ENCODE measurements at regions not wholly inside any gene's neighbourhood (a gene's known extent, or its start where the extent isn't known, plus 50 kb on each side); places are given as distances from the start of the nearest gene placed in this dataset.

DNA sequence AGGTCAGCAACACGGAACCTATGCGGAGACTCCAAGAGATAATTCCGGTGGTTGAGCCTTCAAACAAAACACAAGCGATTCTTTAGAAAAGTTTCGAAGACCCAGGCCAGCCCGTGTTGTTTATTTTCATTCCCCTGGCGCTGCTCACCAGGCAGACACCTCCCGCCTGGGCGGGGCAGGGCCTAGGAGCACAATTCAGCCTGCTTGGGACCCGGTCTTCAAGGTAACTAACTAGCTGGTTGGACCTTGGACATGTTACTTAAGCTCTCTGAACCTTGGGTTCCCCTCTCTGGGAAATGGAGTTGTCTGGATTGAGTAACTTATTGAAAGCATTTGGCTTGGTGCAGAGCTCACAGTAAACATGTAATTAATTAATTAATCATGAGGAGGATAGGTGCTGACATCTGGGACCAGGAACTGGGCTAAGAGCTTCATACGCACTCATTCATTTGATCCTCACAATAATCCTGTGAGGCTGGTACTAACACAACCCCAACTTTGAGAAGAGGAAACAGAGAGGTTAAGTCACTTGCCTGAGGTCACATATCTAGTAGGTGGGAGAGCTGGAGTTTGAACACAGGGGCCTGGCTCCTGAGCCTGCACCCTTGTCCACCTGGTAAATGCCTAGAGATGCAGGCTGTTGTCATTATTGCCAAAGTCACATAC is 125.3 kb upstream of the SMURF2 start:
- peaks cover 5% of the 10 kb centered on the region for H3K27me3 Mint-ChIP-seq (ENCODE audit: insufficient read depth, low read depth, poor library complexity)

More for the DNA sequence above, 125.3 kb upstream of the SMURF2 start:
- H3K27ac ChIP-seq (ENCODE audit: low read depth) = no peak overlapping the region
- no peaks in the 10 kb centered on the region for H3F3A ChIP-seq (replicated peaks; ENCODE audit: low read depth)
- no peak for ATAC-seq
- H3K4me3 ChIP-seq = no peak overlapping the region
- no peak for DNase-seq (ENCODE audit: low spot score)
- Mint-ChIP-seq H3K36me3 (ENCODE audit: low read depth) (peaks cover 4% of the 10 kb centered on the region; the same call in 1 of the 3 replicates), H3K9me3 (no peaks in the 10 kb centered on the region), H3K4me3 (no peak overlapping the region), H3K27ac (no peak overlapping the region), H3K4me1 (peaks cover 10% of the 10 kb centered on the region; the same call in 2 of the 3 replicates)
- no peaks in the 10 kb centered on the region for H3K4me1 ChIP-seq (ENCODE audit: insufficient read depth)
- no peak overlapping the region for H2AFZ ChIP-seq
- no peaks in the 10 kb centered on the region for H3K79me2 ChIP-seq (replicated peaks; ENCODE audit: insufficient read depth)
- H4K20me1 ChIP-seq (replicated peaks; ENCODE audit: insufficient read depth) = no peaks in the 10 kb centered on the region
- TF ChIP-seq JUNB (IDR thresholded peaks at IDR 0.05; ENCODE audit: unreplicated experiment) (no peak), EZH2 (IDR thresholded peaks at IDR 0.05; ENCODE audit: low read depth, unreplicated experiment) (no peak), POLR2AphosphoS5 (IDR thresholded peaks at IDR 0.05; ENCODE audit: low read depth) (no peak), ZNF114 (CRISPR knock-in tag; IDR thresholded peaks at IDR 0.05) (no peak), ZNF331 (CRISPR knock-in tag; IDR thresholded peaks at IDR 0.05; ENCODE audit: low read depth) (no peak)
- TF ChIP-seq, protein P1, sequence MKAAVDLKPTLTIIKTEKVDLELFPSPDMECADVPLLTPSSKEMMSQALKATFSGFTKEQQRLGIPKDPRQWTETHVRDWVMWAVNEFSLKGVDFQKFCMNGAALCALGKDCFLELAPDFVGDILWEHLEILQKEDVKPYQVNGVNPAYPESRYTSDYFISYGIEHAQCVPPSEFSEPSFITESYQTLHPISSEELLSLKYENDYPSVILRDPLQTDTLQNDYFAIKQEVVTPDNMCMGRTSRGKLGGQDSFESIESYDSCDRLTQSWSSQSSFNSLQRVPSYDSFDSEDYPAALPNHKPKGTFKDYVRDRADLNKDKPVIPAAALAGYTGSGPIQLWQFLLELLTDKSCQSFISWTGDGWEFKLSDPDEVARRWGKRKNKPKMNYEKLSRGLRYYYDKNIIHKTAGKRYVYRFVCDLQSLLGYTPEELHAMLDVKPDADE (IDR thresholded peaks at IDR 0.05) = no peak
- TF ChIP-seq, protein P2, sequence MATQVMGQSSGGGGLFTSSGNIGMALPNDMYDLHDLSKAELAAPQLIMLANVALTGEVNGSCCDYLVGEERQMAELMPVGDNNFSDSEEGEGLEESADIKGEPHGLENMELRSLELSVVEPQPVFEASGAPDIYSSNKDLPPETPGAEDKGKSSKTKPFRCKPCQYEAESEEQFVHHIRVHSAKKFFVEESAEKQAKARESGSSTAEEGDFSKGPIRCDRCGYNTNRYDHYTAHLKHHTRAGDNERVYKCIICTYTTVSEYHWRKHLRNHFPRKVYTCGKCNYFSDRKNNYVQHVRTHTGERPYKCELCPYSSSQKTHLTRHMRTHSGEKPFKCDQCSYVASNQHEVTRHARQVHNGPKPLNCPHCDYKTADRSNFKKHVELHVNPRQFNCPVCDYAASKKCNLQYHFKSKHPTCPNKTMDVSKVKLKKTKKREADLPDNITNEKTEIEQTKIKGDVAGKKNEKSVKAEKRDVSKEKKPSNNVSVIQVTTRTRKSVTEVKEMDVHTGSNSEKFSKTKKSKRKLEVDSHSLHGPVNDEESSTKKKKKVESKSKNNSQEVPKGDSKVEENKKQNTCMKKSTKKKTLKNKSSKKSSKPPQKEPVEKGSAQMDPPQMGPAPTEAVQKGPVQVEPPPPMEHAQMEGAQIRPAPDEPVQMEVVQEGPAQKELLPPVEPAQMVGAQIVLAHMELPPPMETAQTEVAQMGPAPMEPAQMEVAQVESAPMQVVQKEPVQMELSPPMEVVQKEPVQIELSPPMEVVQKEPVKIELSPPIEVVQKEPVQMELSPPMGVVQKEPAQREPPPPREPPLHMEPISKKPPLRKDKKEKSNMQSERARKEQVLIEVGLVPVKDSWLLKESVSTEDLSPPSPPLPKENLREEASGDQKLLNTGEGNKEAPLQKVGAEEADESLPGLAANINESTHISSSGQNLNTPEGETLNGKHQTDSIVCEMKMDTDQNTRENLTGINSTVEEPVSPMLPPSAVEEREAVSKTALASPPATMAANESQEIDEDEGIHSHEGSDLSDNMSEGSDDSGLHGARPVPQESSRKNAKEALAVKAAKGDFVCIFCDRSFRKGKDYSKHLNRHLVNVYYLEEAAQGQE (IDR thresholded peaks at IDR 0.05; ENCODE audit: unreplicated experiment) = no peak
- TF ChIP-seq, protein P3, sequence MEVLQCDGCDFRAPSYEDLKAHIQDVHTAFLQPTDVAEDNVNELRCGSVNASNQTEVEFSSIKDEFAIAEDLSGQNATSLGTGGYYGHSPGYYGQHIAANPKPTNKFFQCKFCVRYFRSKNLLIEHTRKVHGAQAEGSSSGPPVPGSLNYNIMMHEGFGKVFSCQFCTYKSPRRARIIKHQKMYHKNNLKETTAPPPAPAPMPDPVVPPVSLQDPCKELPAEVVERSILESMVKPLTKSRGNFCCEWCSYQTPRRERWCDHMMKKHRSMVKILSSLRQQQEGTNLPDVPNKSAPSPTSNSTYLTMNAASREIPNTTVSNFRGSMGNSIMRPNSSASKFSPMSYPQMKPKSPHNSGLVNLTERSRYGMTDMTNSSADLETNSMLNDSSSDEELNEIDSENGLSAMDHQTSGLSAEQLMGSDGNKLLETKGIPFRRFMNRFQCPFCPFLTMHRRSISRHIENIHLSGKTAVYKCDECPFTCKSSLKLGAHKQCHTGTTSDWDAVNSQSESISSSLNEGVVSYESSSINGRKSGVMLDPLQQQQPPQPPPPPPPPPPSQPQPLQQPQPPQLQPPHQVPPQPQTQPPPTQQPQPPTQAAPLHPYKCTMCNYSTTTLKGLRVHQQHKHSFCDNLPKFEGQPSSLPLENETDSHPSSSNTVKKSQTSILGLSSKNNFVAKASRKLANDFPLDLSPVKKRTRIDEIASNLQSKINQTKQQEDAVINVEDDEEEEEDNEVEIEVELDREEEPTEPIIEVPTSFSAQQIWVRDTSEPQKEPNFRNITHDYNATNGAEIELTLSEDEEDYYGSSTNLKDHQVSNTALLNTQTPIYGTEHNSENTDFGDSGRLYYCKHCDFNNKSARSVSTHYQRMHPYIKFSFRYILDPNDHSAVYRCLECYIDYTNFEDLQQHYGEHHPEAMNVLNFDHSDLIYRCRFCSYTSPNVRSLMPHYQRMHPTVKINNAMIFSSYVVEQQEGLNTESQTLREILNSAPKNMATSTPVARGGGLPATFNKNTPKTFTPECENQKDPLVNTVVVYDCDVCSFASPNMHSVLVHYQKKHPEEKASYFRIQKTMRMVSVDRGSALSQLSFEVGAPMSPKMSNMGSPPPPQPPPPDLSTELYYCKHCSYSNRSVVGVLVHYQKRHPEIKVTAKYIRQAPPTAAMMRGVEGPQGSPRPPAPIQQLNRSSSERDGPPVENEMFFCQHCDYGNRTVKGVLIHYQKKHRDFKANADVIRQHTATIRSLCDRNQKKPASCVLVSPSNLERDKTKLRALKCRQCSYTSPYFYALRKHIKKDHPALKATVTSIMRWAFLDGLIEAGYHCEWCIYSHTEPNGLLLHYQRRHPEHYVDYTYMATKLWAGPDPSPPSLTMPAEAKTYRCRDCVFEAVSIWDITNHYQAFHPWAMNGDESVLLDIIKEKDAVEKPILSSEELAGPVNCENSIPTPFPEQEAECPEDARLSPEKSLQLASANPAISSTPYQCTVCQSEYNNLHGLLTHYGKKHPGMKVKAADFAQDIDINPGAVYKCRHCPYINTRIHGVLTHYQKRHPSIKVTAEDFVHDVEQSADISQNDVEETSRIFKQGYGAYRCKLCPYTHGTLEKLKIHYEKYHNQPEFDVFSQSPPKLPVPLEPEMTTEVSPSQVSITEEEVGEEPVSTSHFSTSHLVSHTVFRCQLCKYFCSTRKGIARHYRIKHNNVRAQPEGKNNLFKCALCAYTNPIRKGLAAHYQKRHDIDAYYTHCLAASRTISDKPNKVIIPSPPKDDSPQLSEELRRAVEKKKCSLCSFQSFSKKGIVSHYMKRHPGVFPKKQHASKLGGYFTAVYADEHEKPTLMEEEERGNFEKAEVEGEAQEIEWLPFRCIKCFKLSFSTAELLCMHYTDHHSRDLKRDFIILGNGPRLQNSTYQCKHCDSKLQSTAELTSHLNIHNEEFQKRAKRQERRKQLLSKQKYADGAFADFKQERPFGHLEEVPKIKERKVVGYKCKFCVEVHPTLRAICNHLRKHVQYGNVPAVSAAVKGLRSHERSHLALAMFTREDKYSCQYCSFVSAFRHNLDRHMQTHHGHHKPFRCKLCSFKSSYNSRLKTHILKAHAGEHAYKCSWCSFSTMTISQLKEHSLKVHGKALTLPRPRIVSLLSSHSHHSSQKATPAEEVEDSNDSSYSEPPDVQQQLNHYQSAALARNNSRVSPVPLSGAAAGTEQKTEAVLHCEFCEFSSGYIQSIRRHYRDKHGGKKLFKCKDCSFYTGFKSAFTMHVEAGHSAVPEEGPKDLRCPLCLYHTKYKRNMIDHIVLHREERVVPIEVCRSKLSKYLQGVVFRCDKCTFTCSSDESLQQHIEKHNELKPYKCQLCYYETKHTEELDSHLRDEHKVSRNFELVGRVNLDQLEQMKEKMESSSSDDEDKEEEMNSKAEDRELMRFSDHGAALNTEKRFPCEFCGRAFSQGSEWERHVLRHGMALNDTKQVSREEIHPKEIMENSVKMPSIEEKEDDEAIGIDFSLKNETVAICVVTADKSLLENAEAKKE (CRISPR knock-in tag; IDR thresholded peaks at IDR 0.05) = no peak
- TF ChIP-seq, protein P4, sequence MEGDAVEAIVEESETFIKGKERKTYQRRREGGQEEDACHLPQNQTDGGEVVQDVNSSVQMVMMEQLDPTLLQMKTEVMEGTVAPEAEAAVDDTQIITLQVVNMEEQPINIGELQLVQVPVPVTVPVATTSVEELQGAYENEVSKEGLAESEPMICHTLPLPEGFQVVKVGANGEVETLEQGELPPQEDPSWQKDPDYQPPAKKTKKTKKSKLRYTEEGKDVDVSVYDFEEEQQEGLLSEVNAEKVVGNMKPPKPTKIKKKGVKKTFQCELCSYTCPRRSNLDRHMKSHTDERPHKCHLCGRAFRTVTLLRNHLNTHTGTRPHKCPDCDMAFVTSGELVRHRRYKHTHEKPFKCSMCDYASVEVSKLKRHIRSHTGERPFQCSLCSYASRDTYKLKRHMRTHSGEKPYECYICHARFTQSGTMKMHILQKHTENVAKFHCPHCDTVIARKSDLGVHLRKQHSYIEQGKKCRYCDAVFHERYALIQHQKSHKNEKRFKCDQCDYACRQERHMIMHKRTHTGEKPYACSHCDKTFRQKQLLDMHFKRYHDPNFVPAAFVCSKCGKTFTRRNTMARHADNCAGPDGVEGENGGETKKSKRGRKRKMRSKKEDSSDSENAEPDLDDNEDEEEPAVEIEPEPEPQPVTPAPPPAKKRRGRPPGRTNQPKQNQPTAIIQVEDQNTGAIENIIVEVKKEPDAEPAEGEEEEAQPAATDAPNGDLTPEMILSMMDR (conservative IDR thresholded peaks at IDR 0.05; ENCODE audit: low read depth in 2 of 2) = no peak
- H3K27me3 ChIP-seq (ENCODE audit: insufficient read depth) = peaks cover 5% of the 10 kb centered on the region; the same call in 1 of the 2 replicates
- H3K9me2 ChIP-seq (ENCODE audit: insufficient read depth) = no peaks in the 10 kb centered on the region
- H3K36me3 ChIP-seq (ENCODE audit: insufficient read depth) = no peaks in the 10 kb centered on the region
- no peak overlapping the region for H3K4me2 ChIP-seq

All from GM23338 (cell line).